NCI-H774 (cell line): ENCODE measurements at regions not wholly inside any gene's neighbourhood (a gene's known extent, or its start where the extent isn't known, plus 50 kb on each side); places are given as distances from the start of the nearest gene placed in this dataset.

Experiments
- DNase-seq: peaks from one replicate; lab custom pipeline; 2025; lab: John Stamatoyannopoulos, UW

DNA sequence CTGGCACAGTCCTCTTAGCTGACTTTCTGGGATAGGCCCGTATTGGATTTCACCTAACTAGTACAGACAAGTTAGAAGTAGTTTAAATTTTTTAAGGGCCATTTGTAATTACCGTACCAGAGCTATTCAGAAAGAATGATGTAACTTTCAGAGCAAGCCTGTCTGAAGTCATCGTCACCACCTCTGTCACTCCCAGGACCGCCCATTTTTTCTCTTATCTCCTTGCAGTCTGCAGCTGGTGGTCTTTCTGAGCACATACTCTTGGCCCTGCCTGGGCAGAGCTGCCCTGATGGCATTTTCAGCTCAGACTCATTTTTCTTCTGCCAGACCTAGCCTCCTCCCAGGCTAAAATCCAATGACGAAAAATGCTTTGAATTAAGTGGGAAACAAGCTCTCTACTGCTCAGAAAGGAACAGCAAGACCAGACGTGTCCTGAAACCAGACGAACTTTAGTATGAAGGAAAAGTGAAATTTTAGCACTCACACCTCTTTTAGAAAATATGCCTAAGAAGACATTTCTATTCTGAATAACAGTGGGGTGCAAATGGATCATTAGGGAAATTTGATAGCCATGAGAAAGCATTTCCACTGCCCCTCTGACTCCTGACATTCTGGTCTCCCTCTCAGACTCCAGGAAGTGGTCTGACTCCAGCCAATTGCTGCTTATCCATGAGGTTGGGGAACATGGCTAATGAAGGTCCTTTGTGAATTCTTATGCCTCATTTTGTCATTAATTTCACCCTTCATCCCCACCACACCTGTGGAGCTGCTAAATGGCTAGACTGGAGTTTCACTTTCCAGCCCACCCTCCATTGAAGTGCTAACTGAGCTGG, 162.4 kb upstream of the GYPA start:
- DNase-seq, result no peak

DNA sequence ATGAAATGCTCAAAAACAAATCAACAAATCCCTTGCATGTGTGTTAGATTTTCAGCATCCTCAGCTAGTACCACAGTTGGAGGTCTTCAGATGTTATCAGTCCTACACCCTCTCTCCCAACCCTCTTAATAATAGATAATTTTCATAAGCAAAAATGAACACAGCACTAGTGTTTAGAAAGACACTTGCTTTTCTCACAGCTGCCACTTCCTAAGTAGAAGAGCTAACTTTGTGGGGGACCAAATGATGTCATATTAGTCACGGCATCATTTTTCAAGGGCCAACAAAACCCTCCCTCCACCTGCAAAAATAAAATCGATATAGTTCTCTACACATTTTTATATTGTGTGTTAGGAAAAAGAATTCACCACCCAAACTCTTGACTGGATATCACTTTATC, 163.5 kb upstream of the GYPA start:
- no peak for DNase-seq

DNA sequence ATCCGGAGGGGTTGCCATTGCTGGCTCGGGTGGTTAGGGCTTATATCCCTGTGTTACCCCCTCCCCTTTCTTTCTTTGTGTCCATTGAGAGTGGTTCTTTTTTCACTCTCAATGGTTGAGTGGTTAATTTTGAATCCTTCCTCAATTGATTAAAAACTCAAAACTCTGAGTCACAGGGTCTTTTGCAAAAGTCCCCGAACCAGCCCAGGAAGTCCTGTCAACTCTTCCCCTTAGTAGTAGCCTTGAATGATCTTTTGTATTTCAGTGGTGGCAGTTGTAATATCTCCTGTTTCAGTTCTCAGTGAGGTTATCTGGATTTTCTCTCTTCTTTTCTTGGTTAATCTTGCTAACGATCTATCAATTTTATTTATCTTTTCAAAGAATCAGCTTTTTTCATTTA, 170.0 kb upstream of the GYPA start:
- DNase-seq, result no peak

DNA sequence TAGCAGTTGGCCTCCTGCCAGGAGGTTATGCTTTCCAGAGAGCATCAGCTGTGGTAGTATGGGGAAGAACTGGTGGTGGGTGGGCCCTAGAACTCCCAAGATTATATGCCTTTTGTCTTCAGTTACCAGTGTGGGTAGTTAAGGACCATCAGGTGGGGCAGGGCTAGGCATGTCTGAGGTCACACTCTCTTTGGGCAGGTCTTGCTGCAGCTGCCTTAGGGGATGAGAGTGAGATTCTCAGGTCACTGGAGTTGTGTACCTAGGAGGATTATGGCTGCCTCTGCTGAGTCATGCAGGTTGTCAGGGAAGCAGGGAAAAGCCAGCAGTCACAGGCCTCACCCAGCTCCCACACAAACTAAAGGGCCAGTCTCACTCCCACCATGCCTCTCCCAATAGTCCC, 172.9 kb upstream of the GYPA start:
- no peak for DNase-seq

DNA sequence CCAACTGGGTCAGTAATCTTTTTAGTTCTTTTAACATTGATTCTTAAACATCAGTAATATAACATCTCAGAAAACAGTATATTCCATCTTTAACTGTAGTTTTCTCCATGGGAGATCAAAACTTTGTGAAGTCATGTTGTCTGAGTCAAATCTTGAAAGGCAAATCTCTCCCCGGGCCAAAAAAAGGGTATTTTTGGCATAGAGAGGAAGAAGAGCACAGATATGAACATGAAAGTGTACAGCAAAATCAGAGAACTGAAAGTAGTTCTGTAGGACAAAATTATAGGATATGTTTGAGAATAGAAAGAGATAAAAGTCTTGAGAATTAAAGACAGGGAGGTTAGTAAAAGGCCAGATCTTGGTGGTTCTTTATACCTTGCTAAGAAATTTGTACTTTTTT, 176.4 kb upstream of the GYPA start:
- no peak for DNase-seq

DNA sequence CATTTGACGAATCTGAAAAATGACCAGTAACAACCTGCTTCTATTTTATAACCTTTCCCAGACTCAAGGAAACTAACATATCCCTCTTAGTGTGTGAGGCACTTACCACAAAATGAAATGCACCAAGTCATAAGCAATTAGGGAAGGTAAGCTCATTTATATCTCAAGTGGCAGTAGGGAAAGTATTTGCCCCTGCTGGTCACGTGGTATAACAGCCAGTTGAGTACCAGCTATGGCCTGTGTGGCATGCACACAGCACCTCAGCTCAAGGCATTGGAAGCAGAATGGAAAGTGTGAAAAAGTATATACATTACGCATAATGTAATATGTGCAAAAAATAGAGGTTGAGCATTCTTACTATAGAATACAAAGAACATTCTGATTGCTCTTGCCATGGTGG, 178.3 kb upstream of the GYPA start:
- DNase-seq, result no peak

DNA sequence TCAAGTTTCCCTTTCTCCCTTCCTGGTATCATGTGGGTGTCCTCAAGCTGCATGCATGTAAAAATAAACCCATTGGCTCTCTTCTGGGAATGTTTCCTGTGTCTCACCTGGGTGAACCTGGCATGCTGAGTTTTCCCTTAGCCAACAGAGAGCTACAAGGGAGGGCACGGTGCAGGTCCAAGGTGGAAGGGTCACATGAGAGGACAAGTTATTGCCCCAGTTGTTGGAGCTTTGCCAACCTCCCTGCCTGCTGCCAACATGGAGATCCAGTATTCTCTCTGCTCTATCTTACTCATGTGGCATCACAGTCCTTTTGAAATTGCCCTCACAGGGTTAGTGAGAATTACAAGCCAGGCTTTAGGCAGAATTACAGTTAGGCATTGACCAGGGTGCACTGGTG, 196.1 kb upstream of the GYPA start:
- no peak for DNase-seq

DNA sequence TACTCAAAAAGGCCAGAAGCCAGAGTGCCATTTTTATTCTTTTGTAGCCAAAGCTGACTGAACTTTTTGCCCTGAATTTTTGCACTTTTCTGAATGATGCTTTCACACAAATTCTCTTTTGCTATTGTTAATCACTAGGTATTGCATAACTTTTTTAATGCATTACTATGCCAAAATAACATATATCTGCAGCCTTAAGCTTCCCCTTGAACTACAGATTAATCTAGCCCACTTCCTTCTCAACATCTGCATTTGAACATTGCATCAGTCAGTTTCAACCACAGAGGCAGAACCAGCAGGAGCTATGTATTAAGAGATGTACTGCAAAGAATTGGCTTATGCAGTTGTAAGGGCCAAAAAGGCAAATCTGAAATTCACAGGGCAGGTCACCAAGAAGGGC, 197.6 kb upstream of the GYPA start:
- no peak for DNase-seq

DNA sequence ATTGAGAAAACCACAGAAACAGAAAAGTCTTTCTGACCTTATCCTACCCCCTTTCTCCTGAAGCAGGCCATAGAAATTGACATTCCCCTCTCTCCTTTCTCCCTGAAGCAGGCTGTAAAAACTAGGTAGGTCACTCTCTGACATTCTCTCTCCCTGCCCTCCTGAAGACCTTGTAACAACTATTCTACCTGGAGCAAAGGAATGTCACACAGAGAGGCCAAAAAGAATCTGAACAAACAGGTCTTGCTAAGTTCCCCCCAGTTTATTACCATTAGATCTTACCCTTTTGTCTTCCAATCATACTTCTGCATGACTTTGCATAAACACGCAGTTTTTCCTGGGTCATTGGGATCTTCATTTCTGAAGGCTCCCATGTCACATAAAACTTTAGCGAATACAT, 198.3 kb upstream of the GYPA start:
- no peak for DNase-seq

DNA sequence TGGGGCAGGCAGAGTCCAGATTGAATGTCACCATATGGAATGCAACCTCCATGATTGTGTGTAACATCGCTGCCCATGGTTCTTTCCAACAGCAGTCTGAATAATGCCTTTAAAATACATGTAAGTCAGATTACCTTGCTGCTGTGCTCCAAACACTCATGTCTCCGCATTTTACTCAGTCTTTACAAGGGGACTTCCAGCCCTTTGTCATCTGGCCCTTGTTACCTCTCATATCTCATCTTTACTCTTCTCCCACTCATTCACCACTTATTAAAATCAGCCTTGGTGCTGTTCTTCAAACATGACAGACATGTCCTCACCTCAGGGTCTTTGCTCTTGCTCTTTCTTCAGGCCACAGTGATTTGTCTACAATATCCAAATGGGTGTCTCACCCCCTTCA, 200.4 kb upstream of the GYPA start:
- no peak for DNase-seq

DNA sequence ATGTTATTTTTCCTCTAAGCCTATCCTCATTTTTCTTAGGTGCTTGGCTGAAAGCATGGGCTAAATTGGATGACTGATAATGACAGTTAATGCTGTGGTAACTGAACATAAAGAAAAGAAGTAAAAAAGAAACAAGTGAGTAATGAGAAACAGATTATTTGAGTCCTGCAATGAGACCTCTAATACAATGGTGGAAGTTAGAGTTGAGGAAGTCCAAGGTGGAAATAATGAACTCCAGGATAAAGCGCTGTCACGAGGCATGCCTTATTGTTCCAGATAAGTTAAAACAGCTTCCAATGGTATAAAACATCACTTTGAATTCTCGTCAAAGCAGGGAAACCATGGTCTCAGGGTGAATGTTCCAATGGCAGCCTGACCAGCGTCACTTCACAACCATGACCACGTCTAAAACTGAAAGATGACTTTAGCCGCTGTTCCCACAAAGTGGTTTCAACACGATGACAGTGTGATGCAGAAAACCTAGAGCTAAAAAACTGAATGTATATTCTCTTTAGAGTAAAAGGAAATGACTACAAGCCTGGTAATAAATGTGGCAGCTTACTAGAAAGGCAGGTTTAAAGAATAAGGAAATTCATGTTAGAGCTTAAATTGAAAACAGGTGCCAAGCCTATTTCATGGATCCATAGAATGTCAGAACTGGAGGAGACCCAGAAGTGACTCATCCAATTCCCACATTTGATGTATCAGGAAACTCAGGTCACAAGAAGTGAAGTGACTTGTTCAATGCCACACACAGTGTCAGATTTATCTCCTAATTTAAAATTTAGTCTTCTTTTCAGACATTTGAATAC, 202.6 kb upstream of the GYPA start:
- DNase-seq, result no peak

DNA sequence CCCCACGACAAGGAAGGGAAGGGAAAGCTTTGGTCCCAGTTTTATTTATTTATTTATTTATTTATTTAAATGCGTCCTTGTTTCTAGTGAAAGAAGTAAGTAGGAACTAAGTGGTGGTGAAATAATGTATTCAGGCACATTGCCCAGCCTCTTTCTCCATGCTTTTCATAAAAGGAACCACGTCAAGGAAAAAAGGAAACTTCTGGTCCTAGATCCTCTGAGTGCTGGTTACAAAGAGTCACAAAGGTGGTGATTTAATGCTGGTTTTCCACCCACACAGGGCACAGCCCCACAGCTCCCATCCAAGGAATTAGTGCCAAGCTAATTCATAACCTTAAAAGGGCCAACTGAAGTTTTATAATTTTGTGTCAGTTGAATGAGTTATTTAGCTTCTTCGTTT, 206.6 kb upstream of the GYPA start:
- no peak for DNase-seq

DNA sequence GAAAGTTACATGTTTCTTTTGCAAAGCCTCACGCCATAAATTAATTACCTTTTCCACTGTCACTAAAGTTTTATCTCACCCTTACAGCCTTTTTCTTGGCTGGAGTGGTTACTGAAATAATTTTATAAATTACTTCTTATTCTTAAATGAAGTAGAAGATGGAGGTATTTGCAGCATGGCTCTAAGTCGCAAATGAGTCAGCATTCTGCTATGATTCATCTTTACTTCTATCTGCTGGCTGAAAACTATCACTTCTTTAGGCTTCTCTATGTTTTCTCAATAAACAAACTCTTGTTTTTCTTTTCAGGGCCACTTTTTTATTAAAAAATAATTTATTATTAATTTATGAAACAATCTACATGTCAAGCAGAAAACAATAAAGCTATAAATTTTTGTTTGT, 210.2 kb upstream of the GYPA start:
- no peak for DNase-seq

DNA sequence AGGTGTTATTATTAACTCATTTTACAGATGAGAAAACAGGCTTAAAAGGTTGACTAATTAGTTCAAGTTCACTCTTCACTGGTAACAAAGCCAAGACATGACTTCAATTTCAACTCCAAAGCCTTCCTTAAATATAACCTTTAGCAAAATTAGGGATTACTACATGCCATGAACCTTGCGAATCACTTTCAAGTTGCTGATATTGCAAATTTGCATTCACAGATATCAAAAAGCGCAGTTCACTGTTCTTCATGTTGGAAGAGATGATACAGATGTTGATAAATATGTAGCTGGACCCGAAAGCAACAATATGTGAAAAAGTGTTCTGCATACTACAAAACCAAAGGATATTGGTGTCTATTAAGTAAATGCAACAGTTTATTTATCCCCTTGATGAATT, 210.8 kb upstream of the GYPA start:
- DNase-seq, result no peak

DNA sequence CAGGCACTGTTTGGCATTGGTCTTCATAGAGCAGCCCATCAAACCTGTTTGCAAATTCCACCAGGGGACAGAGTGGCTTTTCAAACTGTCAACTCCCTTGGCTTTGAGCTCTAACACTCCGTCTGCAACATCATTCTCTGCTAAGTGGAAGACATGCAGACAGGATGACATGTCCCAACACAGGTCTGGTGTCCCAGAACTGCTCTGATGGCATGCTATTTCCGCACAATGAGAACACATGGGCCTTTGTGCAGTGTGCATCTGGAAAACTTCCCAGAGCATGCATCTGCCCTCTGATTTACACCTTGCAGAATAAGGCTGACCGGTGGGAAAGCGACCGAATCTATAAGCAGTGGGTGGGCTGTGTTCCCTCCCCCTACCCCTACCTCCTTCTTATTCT, 212.8 kb upstream of the GYPA start:
- DNase-seq, result no peak

DNA sequence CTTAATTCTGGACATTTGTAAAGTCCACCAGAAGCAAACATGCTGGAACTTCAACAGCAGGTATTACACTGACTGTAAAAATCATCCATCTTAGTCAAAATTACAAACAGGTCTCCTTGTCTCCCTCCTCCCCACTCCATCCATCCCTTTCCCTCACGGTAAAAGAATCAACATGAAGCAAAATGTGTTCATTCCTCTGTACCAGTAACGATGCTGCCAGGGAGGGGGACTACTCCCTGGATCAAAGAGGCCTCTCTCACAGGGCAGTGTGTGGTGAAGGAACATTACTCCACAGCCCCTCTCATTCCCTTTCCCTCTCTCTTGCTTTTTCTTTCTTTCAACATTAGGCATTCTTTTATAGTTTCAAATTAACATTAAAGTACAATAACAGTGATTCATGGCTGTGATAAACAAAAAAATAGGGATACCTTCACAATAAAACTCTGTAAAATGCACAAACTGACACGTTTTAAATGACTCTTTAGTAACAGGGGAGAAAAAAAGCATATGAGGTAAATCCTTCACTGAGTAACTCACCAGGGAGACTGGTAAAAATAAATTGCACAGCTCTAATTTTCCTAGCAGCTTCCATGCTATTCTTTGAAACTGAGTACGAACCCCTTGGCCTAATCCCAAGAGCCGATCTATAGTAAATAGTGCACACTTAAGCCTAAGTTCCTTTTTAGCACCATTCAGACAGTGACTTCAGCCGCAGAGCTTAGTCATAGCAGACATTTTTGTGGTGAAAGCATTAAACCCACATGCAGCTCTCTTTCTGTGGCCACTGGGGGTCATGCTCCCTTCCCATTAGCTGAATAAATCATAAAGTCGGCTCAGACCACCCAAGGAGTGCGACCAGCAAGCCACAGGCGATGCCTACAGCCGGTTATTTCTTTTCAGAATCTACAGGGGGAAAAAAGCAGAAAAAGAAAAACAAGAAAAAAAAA, 215.6 kb upstream of the GYPA start:
- DNase-seq, result no peak

DNA sequence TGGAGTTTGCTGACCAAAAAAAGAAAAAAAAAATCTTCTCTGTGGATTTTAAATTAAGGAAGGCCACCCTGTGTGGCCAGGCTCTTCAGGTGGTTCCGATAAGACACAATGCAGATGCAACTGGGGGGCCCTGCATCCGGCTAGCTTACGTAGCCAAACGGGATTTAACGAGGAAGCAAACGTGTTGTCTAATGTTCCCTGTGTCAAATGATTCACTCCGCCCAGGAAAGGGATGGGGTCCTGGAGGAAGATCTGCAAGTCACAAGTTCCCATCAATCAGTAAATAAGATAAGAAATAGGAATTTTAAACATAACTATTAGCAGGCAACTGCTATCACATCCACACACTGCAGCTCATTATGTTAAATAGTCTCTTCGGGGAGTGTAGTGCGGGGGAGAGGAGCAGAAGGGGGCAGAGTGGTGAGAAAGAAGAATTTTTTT, 216.4 kb upstream of the GYPA start:
- DNase-seq, result no peak

DNA sequence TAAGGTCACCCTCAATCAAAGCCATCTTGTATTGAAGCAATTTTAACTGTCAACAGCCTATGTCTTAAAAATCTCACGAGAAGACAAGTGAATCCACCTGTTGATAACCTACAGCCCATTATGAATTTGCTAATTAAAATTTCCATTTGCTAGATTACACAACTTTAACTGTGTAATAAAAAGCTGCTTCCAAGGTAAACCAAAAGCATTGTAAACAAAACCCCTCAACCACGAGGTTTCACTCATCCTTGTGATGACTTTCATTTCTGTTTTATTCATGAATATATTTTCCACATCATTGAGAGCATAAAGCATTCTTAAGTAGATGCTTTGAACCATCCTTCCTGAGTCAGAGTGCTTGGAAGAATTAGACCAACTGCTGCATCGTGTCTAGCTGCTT, 217.5 kb upstream of the GYPA start:
- DNase-seq, result no peak

DNA sequence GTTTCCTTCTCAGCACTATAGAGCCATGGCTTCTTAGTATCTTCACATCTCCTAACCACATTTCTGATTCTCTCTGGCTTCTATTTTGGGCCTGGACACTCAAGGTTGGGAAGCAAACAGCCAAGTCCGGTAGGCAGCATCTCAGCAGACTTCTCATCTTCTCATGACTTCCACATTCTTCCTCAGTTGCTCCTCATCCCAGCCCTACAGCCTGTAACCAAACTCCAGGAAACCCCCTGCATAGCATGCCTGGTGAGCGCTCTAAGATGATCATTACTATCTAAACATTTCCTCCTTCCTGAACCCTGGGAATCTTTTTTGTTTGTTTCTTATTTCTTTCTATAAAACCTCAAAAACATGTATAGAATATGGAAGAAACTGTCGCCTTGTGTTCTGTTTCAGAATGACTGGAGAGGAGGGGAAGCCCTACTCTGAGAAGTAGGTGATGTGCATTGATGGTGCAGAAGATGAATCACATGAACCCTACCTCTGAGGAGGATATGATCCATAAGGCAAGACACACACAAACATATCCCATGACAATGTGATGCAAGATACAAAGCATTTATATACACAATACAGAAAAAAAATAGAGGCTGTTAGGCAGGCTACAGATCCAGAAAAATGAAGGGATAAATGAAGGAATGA, 219.8 kb upstream of the GYPA start:
- DNase-seq, result no peak

DNA sequence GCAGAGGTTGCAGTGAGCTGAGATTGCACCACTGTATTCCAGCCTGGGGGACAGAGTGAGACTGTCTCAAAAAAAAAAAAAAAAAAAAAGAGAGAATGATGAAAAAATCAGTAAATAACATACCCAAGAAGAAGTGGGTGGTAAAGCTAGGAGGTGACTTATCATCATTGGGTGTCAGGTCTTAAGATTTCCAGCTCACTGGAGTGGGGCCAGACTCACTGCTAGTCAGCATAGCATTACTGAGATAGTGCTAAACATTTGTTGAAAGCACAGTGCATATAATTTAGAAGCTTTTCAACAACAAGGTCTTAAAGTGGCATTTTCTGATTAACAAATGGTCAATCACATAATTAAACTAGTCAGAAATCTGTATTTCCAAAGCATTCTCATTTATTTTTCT, 221.8 kb upstream of the GYPA start:
- no peak for DNase-seq

DNA sequence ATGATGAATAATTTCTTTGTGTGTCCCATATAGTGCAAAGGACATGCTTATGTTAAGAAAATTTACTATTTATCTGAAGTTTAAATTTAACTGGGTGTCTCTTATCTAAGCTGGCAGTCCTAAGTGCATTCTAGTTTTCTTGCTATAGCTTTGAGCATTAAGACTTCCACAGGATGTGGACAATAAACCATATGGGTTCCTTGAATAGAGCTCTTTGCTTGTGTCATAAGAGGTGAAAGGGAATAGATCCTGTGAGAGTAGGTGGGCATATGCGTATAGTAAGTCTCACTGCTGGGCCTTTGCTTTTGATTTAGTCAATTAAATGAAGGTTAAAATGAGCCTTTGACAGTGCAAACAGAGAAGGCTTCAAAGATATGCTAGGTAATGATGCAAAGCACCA, 223.4 kb upstream of the GYPA start:
- no peak for DNase-seq

DNA sequence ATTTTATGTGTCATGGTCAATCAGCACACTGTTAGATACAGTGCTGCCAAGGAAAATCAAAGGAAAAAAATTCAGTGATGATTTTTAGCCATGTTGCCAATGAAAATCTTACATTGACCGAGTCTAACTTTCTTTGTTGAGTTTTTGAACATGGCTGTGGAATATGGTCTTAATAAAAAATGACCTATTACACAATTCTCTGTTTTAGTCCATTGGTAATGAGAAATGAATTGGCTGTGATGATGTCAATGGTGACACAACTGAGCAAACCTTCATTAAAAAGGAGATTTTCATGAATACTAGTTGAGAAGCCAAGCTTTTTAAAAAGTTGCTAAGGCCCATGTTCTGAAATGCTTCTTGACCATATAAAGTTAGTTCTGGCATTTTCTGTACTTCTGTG, 225.9 kb upstream of the GYPA start:
- no peak for DNase-seq
